Gastroesophageal sphincter (tissue), 3 donors: ENCODE measurements at regions not wholly inside any gene's neighbourhood (a gene's known extent, or its start where the extent isn't known, plus 50 kb on each side); places are given as distances from the start of the nearest gene placed in this dataset.

Experiments used
- CTCF ChIP-seq, 4 experiments: fragments of 200-600 bp in 2 of 4; fragments of 450-650 bp in 2 of 4; sonication (generic) in 1 of 4; IDR thresholded peaks; one replicate each; pipeline ENCODE4 v1.5.1; 2017 to 2019; ENCODE audit warnings: antibody characterized with exemption in 4 of 4, mild to moderate bottlenecking in 2 of 4, moderate library complexity in 2 of 4
- POLR2AphosphoS5 ChIP-seq: sonication (generic); formaldehyde crosslinking; IDR thresholded peaks from one replicate; pipeline ENCODE4 v1.6.1; 2017; ENCODE audit warnings: antibody characterized with exemption

GRCh38 chr21:16248705-16249104 lies 518.9 kb downstream of the USP25 start:
- no peak for TF ChIP-seq POLR2AphosphoS5
- no peak for TF ChIP-seq CTCF (IDR thresholded peaks at IDR 0.05)
